ENCODE measurements at regions not wholly inside any gene's neighbourhood (a gene's known extent, or its start where the extent isn't known, plus 50 kb on each side); places are given as distances from the start of the nearest gene placed in this dataset.

DNA sequence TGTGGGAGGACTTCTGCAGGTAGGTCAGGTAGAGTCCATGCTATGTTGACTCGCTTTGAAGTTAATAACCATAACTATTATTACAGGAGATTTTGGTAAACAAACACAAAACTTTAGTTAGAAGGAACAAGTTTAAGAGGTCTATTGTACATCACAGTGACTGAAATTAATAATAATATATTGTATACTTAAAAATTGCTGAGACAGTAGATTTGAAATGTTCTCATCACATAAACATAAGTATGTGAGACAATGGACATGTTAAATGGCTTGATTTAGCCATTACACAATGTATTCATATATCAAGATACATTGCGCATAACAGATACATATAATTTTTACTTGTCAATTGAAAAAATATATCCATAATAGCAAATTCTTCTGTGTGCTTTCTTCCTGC lies 91.4 kb upstream of the CD53 start:
- Histone ChIP-seq H3K9ac (replicated peaks; ENCODE audit: extremely low read depth, insufficient read depth, low read length) (no peak overlapping the region), H2AFZ (ENCODE audit: low read depth, low read length) (no peak overlapping the region), H3K27me3 (ENCODE audit: control insufficient read depth in 2 of 2, insufficient read depth in 2 of 2, low read length in 2 of 2) (no peaks in the 10 kb centered on the region), H4K20me1 (replicated peaks; ENCODE audit: control insufficient read depth, extremely low read depth, insufficient read depth, low read length) (no peaks in the 10 kb centered on the region), H3K9me3 (replicated peaks; ENCODE audit: control insufficient read depth, insufficient read depth, low read length) (no peaks in the 10 kb centered on the region), H3K9me1 (replicated peaks; ENCODE audit: control insufficient read depth, extremely low read depth, insufficient read depth, low read length) (no peaks in the 10 kb centered on the region), H3K4me3 (replicated peaks in 1 of 3; ENCODE audit: insufficient read depth in 1 of 3, low read depth in 1 of 3, low read length in 3 of 3) (no peak overlapping the region), H3K4me2 (ENCODE audit: insufficient read depth, low read length) (no peak overlapping the region), H3K79me2 (ENCODE audit: control insufficient read depth, insufficient read depth, low read length) (no peaks in the 10 kb centered on the region), H3K4me1 (ENCODE audit: control insufficient read depth, extremely low read depth, insufficient read depth, low read length) (no peaks in the 10 kb centered on the region), H3K36me3 (ENCODE audit: control insufficient read depth in 2 of 2, extremely low read depth in 1 of 2, insufficient read depth in 2 of 2, low read length in 2 of 2) (no peaks in the 10 kb centered on the region), H3K27ac (ENCODE audit: insufficient read depth, low read depth, low read length) (no peak overlapping the region)
- intact Hi-C loops (cut with micrococcal nuclease) (loop anchor here (1.0 to 10.0 kb wide), 4 partner anchors 151 to 257 kb away; no protein-coding TSS in a partner anchor), dilution Hi-C loops (cut with MboI; ENCODE audit: extremely low pct_ligation_motif_present, low sequenced_read_pairs) (no loop called here)
- ChIA-PET POLR2A (no interaction called here), CTCF (interaction anchor here (0.7 to 4.6 kb wide), 15 partner anchors 9 to 259 kb away, joined by 3 to 70 read pairs (median 5); no protein-coding TSS in a partner anchor)
- DNase-seq (ENCODE audit: low read depth, low spot score): no peak
- no peak for FAIRE-seq
- BruUV-seq (replicated peaks): no TSS peak
- TF ChIP-seq CTCF (IDR thresholded peaks at IDR 0.05; ENCODE audit: extremely low read depth in 1 of 2, insufficient read depth in 1 of 2, low read depth in 1 of 2, low read length in 2 of 2) (no peak), POLR2AphosphoS5 (IDR thresholded peaks at IDR 0.05; ENCODE audit: insufficient read depth, low read depth, low read length) (no peak)

DNA sequence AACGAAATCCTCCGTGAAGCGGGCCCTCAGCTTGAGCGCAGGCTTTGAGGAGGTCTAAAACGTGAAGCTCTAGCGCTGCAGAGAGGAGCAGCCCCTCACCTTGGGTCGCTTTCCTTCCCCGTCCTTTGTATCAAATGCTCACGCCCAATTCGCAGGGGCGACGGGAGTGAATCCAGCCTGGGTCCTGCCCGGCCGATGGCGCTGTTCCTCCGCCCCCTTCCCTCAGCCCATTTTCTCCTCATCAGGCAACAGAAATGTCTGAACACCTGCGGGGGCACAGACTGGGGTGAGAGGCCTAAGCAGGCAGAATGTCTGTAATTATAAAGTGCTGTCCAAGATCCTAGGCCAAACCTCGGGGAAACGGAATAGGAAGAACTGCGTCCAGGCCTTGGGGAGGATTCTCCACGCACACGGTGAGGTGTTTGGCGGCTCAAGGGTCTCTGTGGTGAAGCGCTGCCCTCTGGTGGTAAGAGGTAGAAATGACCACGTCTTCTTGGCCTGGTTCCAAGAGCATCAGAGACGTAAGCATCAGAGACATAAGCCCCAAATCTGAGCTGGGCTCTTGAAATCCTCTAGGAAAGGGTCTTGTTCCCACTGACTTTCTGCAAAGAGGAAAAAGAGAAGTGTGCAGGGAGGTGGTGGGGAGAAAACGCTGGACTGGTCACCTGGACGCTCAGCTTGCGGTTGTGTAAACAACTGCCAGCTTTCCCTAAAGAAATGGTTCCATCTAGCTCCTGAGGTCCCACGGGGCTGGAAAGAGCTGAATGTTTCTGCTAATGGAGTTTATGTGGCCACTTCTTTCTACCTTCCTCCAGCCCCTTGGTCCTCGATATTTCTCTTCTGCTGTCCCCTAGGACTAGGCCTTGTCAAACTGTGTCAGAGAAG lies 92.1 kb upstream of the CD53 start:
- Histone ChIP-seq H3K36me3 (ENCODE audit: control insufficient read depth in 2 of 2, extremely low read depth in 1 of 2, insufficient read depth in 2 of 2, low read length in 2 of 2) (no peaks in the 10 kb centered on the region), H3K4me3 (replicated peaks in 1 of 3; ENCODE audit: insufficient read depth in 1 of 3, low read depth in 1 of 3, low read length in 3 of 3) (no peak overlapping the region), H4K20me1 (replicated peaks; ENCODE audit: control insufficient read depth, extremely low read depth, insufficient read depth, low read length) (no peaks in the 10 kb centered on the region), H3K4me1 (ENCODE audit: control insufficient read depth, extremely low read depth, insufficient read depth, low read length) (no peaks in the 10 kb centered on the region), H3K9ac (replicated peaks; ENCODE audit: extremely low read depth, insufficient read depth, low read length) (no peak overlapping the region), H3K79me2 (ENCODE audit: control insufficient read depth, insufficient read depth, low read length) (no peaks in the 10 kb centered on the region), H3K27me3 (ENCODE audit: control insufficient read depth in 2 of 2, insufficient read depth in 2 of 2, low read length in 2 of 2) (no peaks in the 10 kb centered on the region), H3K9me1 (replicated peaks; ENCODE audit: control insufficient read depth, extremely low read depth, insufficient read depth, low read length) (no peaks in the 10 kb centered on the region), H2AFZ (ENCODE audit: low read depth, low read length) (peak overlapping the region; percentile 17), H3K9me3 (replicated peaks; ENCODE audit: control insufficient read depth, insufficient read depth, low read length) (no peaks in the 10 kb centered on the region), H3K4me2 (ENCODE audit: insufficient read depth, low read length) (no peak overlapping the region), H3K27ac (ENCODE audit: insufficient read depth, low read depth, low read length) (no peak overlapping the region)
- dilution Hi-C loops (cut with MboI; ENCODE audit: extremely low pct_ligation_motif_present, low sequenced_read_pairs): no loop called here
- intact Hi-C loops (cut with micrococcal nuclease): loop anchor here (1.0 to 10.0 kb wide), 4 partner anchors 151 to 256 kb away; no protein-coding TSS in a partner anchor
- BruUV-seq (replicated peaks): no TSS peak
- DNase-seq (ENCODE audit: low read depth, low spot score) (peak; percentile 82), FAIRE-seq (peak; percentile 96)
- ChIA-PET POLR2A (no interaction called here), CTCF (interaction anchor here (0.7 to 4.6 kb wide), 14 partner anchors 9 to 259 kb away, joined by 3 to 70 read pairs (median 5); no protein-coding TSS in a partner anchor)
- TF ChIP-seq CTCF (IDR thresholded peaks at IDR 0.05; ENCODE audit: extremely low read depth in 1 of 2, insufficient read depth in 1 of 2, low read depth in 1 of 2, low read length in 2 of 2) (peak; percentile 69 to 86), EZH2 (IDR thresholded peaks at IDR 0.05; ENCODE audit: borderline replicate concordance, low read depth, low read length, severe bottlenecking) (no peak)

All from endothelial cell of umbilical vein (primary cell).